H54 (cell line): ENCODE measurements at regions not wholly inside any gene's neighbourhood (a gene's known extent, or its start where the extent isn't known, plus 50 kb on each side); places are given as distances from the start of the nearest gene placed in this dataset.

Source experiments
- DNase-seq: peaks from one replicate; pipeline ENCODE4 v3.0.0; 2011; ENCODE audit warnings: low spot score, mixed read lengths; ENCODE audit not compliant: insufficient read length
- FAIRE-seq: peaks from 3 replicates; lab custom pipeline; 2011; peaks lifted over from hg19 to GRCh38; lab: Jason Lieb, UNC
- POLR2A ChIP-seq: IDR thresholded peaks from 2 replicates; pipeline ENCODE4 v1.6.1; 2011; ENCODE audit warnings: low read depth, mild to moderate bottlenecking, low read length

DNA sequence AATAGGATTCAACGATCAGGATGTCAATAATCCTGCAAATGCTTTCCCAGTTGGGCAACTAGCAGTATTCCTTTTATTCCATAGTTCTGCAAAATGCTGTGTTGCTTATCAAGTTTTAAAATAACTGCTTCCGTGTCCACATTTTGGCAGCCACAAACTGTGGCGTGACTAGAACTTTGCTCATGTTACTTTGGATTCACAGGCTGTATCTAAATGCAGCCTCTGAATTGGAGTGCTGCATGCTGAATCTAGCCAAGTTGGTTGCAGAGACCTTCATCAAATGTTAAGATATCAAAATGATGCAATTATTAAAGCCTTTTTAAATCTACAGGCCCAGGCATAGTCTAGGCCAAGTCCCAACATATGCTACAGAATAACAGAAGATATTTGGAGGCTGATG, 249.2 kb downstream of the NR2F1-AS1 start:
- DNase-seq (no peak), FAIRE-seq (no peak)
- TF ChIP-seq POLR2A, result no peak

DNA sequence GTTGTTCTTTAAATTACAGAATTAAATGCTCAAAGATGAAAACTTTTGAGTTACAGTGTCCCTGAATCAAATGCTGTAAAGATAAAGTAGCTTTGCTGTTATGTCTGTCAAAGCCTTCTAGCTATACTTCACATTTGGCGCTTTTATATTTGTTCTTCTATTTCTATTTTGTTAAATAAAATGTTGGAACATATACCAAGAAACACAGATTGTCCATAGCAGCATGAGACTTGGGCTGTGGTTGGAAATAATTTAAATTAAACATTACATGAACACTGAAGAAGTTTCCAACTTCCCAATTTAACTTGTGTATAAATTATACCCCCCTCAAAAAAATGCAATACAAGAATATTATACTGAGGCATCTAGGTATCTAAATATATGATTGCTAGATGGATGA, 249.8 kb downstream of the NR2F1-AS1 start:
- FAIRE-seq (no peak), DNase-seq (no peak)

DNA sequence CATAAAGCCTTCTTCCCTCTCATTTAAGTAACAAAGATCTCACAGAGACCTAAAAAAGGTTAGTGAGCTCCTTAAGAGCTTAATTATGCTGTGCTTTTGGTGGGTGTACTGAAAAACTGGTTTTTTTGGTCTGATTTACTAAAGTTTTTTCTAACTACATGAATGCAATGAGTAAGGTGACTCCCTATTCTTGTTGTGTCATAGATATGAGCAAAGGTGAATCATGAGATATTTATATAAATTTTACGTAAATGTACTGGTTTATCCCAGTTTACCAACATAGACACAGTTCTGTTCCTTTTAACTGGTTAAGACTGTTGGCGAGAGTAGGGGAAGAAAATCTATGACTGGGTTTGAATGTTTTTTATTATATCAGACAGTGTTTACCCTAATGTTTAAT, 250.5 kb downstream of the NR2F1-AS1 start:
- FAIRE-seq (no peak), DNase-seq (no peak)
- no peak for TF ChIP-seq POLR2A

More for the DNA sequence above, 249.8 kb downstream of the NR2F1-AS1 start:
- TF ChIP-seq POLR2A, result no peak

DNA sequence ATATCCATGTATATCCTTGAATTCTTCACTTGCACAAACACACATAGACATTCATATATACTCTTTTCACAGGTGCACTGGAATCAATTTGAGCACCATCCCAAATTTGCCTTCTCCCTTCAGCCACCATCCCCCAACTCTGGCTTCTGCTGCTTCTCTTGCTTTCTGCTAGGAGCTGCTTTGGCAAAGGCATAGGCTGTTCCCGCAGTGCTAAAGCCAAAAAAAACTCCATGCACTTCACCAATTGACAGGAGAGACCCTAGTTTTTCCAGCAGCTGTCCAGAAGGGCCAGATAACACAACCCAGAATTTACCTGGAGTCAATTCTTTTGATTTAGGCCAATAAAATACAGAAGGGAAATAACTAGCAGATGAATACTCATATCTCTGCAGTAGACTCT, 251.3 kb downstream of the NR2F1-AS1 start:
- TF ChIP-seq POLR2A, result no peak
- FAIRE-seq (no peak), DNase-seq (no peak)

DNA sequence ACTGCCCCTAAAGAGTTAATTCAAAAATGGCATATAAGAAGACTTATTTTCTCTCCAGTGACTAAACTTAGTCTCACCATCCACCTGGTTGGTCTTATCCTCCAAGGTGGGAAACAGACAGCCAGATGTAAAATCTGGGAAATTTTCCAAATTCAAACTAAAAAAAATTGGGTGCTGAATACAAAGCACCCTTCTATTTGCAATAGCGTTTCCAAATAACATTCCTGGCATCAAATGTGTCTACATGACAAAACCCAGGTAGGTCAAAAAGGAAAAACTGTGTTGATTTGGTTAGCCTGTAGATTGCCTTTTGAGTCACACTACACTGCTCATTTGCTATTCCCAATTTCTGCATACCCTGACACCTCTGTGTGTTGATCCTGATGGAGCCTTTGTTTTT, 252.2 kb downstream of the NR2F1-AS1 start:
- TF ChIP-seq POLR2A, result no peak
- FAIRE-seq (peak; percentile 6), DNase-seq (no peak)

DNA sequence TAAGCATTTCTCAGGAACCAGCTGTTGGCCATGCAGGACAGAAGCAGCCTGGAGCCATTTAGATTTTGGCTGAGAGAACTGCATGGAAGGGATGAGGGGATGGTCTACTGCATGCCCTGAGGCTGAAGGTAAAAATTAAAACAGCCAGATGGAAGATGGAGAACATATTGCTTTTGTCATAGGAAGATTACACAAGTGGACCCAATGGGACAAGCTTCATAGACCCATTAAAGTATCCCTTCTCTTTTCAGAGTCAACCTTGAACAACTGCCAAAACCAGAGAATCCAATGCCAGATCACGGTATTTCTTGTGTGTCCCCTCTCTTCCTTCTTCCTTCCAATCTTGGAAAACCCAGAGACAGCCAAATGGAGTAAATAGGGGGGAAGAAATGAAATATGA, 253.4 kb downstream of the NR2F1-AS1 start:
- DNase-seq (no peak), FAIRE-seq (no peak)
- TF ChIP-seq POLR2A, result no peak

DNA sequence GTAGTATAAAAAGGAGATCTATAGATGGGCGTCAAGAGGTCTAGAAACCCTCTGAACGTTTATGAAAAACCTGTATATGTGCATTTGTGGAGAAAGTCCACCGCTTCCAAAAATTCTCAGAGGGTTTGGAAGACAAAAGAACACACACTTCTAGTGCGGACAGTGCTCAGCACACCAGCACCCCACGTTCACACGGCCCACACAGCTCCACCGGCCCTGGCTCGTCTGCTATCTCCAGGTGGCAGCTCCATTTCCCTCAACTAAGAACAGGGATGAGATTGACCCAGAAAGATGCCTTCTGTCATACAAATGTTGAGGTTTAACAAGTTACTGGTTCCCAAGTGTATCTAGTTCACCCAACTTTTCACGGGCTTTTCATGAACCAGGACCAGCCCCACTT, 255.1 kb downstream of the NR2F1-AS1 start:
- FAIRE-seq (no peak), DNase-seq (no peak)
- no peak for TF ChIP-seq POLR2A

DNA sequence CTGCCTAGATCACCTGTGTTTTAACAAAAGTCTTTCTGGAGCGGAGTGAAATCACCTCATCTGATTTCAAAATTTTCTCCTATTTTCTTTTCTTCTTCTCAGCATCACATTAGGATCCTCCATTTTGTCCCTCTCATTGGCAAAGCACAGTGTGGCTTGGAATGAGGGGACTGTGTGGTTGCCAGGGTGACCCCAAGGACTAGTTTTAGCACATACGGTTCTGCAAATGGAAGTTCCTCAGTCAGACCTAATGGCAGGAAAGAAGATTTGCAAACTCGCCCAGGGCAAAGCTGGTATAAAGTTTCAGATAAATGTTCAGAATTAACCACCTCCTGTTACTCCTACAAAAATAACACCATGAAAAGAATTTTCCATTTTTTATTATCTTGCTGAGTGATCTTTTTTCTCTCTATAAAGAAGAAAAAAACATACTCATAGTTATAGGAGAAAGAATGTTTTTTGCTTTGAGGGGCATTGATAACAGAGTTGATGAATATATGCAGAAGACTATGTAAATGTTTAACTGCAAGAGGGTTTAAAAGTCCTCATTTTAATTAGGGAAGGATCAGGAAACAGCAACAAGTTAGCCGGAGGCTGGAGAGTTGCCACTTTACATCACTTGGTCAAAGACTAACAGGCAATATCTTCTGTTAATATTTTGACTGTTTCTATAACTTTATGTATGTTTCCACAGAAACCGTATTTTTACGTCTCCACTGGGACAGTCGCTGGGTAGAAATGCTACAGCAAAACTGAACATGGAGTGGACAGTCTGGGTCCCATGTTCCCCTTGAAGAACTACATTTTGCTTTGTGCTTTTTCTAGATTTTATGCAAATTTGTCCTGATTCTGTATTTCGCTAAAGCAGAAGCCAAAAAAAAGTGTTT, 257.8 kb downstream of the NR2F1-AS1 start:
- no peak for TF ChIP-seq POLR2A
- DNase-seq (no peak), FAIRE-seq (no peak)

DNA sequence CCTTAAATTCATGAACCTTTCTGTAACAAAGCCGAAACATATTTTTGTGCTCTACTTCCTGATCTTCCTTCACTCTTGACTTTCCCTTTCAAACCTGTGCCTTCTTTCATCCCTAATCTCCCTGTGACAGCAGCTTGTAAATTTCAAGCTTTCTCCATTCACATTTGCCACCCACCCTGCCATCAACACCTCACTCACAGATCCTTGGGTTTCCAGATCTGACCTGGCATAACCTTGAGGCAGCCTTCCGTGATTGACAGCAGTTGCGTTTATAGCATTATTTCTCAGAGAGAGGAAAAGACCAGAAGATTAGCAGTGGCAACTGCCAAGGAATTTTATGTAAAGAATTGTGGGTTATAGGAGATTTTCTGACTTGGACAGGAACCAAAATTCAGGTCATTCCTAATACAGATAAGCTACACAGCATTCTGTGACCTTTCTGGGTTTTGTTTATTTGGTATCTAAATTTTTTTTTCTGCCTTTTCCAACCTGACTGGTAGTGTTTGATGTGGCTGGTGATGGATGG, 260.0 kb downstream of the NR2F1-AS1 start:
- DNase-seq (no peak), FAIRE-seq (peak; percentile 36)
- no peak for TF ChIP-seq POLR2A

DNA sequence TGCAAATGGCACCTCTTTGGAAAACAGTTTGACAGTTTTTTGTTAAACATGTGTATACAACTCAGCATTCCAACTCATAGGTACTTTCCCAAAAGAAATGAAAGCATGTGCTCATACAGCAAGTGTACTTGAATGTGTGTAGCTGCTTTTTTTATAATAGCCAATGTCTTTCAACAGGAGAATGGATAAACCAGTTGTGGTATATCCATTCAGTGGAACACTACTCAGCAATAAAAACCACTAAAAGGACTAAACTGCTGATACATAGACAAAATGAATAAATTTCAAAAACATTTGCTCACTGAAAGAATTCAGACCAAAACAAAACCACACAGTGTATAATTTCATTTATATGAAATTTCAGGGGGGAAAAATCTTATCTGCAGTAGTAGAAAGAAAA, 267.3 kb downstream of the NR2F1-AS1 start:
- TF ChIP-seq POLR2A, result no peak
- FAIRE-seq (no peak), DNase-seq (no peak)

DNA sequence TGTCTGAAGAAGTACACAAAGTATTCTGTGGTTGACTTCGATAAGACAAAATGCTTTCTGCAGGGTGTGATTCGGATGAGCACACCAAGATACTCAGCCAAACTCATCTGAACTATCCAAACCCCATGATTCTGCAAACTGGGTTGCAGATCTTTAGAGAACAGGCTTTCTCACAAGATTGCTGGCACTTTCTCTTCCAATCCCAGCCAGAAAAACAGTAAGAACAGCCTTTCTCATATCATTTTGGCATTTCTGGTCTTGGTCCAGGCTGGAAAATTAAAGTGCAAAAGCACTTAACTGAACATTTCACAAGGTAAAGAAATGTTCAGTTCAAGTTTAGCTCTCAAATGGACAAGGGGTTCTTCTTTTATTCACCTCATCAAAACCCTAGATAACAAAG, 269.1 kb downstream of the NR2F1-AS1 start:
- no peak for DNase-seq
- no peak for TF ChIP-seq POLR2A
- peak; percentile 6 for FAIRE-seq

DNA sequence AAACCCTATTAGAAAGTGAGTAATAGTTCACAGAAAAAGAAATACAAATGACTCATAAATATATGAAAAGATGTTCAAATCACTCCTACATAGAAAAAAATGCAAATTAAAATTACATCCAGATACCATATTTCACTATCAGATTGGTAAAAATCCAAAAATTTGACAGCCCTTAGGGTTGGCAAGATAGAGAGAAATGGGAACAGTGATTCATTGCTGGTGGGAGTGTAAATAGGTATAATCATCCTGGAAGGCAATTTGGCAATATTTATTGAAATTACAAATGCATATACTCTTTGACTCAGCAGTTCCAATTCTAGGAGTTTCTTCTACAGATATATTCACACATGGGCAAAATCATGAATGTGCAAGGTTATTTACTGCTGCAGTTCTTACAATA, 273.5 kb downstream of the NR2F1-AS1 start:
- no peak for DNase-seq
- no peak for FAIRE-seq

DNA sequence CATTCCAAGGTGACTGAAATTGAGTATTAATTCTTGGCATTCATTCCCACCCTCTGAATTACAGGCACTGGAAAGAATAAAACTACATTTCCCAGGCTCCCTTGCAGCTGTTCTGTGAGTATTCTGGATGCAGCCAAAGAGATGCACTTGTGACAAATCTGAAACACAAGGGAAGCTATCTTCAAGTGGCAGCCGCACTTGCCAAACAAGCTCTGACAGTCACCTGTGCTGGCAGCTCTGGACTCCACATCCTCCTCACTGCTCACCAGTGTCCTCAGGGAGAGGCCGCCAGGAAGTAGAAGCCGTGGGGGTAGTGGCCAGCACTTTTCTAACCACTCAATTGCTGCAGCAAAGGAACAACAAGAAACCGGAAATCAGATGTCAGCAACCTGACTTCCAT, 275.0 kb downstream of the NR2F1-AS1 start:
- peak; percentile 75 for FAIRE-seq
- no peak for TF ChIP-seq POLR2A
- DNase-seq, result no peak

More for the DNA sequence above, 273.5 kb downstream of the NR2F1-AS1 start:
- no peak for TF ChIP-seq POLR2A

DNA sequence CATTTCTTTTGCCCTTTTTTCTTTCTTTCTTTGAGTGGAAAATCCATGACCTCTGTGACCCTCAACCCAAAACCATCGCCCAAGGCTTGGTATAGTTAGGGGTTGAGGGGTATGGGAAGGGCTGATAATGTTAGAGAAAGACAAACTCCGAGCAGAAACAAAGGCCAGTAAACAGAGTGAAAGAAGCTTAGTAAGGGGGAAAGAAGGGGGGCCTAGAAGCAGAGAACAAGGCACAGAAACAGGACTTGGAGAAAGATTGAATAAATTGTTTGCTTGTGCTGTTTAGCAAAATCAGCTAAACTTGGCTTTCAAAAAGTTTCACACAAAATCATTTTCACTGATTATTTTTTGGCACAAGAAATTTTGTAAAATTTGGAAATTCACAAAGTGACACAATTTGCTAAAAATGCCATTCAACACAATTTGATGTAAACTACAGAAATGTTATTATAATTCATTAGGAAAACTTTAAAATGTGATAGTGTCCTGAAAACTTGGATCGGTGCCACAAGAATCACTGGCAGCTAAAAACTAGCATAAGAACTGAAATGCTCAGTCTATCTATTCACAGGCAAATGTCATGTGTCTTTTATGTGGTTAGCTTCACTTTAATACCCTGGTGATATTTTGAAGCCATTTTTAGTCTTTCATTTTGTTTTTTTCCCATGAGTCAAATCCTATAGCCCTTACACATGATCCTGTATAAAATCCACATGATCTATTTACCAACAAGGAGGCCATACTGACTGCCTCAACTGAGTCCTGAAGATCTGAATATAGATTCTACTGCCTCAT, 276.4 kb downstream of the NR2F1-AS1 start:
- no peak for DNase-seq
- FAIRE-seq, result no peak
- TF ChIP-seq POLR2A, result no peak
